ENCODE measurements at regions not wholly inside any gene's neighbourhood (a gene's known extent, or its start where the extent isn't known, plus 50 kb on each side); places are given as distances from the start of the nearest gene placed in this dataset.

DNA sequence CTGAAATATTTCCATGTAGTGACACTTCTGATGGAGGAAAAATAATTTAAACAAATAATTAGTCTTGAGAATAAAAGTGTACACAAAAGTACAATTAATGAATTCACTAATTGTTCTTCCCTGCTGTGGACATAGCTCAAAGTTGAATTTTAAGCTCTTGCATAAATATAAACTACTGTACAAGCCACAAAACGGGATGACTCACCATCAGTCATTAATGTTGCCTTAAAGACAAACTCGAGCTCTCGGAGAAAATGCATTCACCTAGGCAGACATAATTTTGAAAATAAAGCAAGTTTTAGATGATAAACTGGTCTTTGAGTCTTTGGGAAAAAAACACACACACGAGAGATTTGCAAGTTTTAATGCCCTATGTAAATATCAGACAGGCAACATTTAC lies 436.4 kb downstream of the ZNF521 start:
- no peak for TF ChIP-seq FOXA2 (IDR thresholded peaks at IDR 0.05)
- TF ChIP-seq, protein P1, sequence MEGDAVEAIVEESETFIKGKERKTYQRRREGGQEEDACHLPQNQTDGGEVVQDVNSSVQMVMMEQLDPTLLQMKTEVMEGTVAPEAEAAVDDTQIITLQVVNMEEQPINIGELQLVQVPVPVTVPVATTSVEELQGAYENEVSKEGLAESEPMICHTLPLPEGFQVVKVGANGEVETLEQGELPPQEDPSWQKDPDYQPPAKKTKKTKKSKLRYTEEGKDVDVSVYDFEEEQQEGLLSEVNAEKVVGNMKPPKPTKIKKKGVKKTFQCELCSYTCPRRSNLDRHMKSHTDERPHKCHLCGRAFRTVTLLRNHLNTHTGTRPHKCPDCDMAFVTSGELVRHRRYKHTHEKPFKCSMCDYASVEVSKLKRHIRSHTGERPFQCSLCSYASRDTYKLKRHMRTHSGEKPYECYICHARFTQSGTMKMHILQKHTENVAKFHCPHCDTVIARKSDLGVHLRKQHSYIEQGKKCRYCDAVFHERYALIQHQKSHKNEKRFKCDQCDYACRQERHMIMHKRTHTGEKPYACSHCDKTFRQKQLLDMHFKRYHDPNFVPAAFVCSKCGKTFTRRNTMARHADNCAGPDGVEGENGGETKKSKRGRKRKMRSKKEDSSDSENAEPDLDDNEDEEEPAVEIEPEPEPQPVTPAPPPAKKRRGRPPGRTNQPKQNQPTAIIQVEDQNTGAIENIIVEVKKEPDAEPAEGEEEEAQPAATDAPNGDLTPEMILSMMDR (IDR thresholded peaks at IDR 0.05; ENCODE audit: low read depth, low read length, missing input control) = no peak
- Histone ChIP-seq H3K27ac (ENCODE audit: low read depth in 1 of 2, low read length in 2 of 2) (no peak overlapping the region), H3K9ac (ENCODE audit: low read depth in 1 of 2, low read length in 2 of 2) (no peak overlapping the region), H3K27me3 (ENCODE audit: control insufficient read depth in 4 of 4, insufficient read depth in 4 of 4, low read length in 3 of 4) (peaks cover 0 to 4% (median 2%) of the 10 kb centered on the region in 4 donors), H3K9me3 (ENCODE audit: control insufficient read depth in 4 of 4, low read length in 3 of 4) (no peaks in the 10 kb centered on the region), H3K4me3 (ENCODE audit: low read depth in 1 of 3, low read length in 3 of 3) (no peak overlapping the region), H3K4me1 (ENCODE audit: control insufficient read depth in 4 of 4, insufficient read depth in 4 of 4, low read length in 3 of 4) (no peaks in the 10 kb centered on the region), H3K36me3 (ENCODE audit: control insufficient read depth in 4 of 4, insufficient read depth in 3 of 4, low read depth in 1 of 4, low read length in 3 of 4) (no peaks in the 10 kb centered on the region)
- DNase-seq (ENCODE audit: low spot score) = no peak
- WGBS = 67% methylated on average over 4 of the region's 4 CpGs

DNA sequence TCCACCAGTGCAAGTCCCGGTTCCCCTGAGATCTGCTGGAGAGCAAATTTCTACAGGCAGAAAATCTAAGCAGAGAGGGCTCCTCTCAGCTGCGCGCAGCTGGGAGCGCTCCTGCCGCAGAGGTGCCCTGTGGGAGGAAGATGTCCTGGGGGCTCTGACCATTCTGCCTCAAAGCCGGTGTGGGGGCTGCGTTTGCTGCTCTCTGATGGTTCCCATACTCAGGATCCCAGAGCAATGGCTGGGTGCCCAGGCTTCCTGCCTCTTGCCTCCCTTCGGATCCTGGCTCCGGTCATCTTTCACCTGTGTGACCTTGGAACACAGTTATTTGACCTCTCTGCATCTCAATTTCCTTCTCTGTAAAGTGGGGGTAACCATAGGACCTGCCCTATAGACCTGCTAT lies 434.2 kb downstream of the ZNF521 start:
- Histone ChIP-seq H3K27ac (ENCODE audit: low read depth in 1 of 2, low read length in 2 of 2) (no peak overlapping the region), H3K36me3 (ENCODE audit: control insufficient read depth in 4 of 4, insufficient read depth in 3 of 4, low read depth in 1 of 4, low read length in 3 of 4) (no peaks in the 10 kb centered on the region), H3K9me3 (ENCODE audit: control insufficient read depth in 4 of 4, low read length in 3 of 4) (no peaks in the 10 kb centered on the region), H3K4me3 (ENCODE audit: low read depth in 1 of 3, low read length in 3 of 3) (no peak overlapping the region), H3K27me3 (ENCODE audit: control insufficient read depth in 4 of 4, insufficient read depth in 4 of 4, low read length in 3 of 4) (peaks cover 0 to 7% (median 2%) of the 10 kb centered on the region in 4 donors), H3K9ac (ENCODE audit: low read depth in 1 of 2, low read length in 2 of 2) (no peak overlapping the region), H3K4me1 (ENCODE audit: control insufficient read depth in 4 of 4, insufficient read depth in 4 of 4, low read length in 3 of 4) (no peaks in the 10 kb centered on the region)
- TF ChIP-seq, protein P2, sequence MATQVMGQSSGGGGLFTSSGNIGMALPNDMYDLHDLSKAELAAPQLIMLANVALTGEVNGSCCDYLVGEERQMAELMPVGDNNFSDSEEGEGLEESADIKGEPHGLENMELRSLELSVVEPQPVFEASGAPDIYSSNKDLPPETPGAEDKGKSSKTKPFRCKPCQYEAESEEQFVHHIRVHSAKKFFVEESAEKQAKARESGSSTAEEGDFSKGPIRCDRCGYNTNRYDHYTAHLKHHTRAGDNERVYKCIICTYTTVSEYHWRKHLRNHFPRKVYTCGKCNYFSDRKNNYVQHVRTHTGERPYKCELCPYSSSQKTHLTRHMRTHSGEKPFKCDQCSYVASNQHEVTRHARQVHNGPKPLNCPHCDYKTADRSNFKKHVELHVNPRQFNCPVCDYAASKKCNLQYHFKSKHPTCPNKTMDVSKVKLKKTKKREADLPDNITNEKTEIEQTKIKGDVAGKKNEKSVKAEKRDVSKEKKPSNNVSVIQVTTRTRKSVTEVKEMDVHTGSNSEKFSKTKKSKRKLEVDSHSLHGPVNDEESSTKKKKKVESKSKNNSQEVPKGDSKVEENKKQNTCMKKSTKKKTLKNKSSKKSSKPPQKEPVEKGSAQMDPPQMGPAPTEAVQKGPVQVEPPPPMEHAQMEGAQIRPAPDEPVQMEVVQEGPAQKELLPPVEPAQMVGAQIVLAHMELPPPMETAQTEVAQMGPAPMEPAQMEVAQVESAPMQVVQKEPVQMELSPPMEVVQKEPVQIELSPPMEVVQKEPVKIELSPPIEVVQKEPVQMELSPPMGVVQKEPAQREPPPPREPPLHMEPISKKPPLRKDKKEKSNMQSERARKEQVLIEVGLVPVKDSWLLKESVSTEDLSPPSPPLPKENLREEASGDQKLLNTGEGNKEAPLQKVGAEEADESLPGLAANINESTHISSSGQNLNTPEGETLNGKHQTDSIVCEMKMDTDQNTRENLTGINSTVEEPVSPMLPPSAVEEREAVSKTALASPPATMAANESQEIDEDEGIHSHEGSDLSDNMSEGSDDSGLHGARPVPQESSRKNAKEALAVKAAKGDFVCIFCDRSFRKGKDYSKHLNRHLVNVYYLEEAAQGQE (IDR thresholded peaks at IDR 0.05) = no peak
- TF ChIP-seq RAD21 (IDR thresholded peaks at IDR 0.05) = no peak
- TF ChIP-seq NR2F2 (IDR thresholded peaks at IDR 0.05) = no peak
- no peak for TF ChIP-seq RXRA (IDR thresholded peaks at IDR 0.05)
- TF ChIP-seq HNF4A (conservative IDR thresholded peaks at IDR 0.05) = no peak
- TF ChIP-seq, protein P1 (IDR thresholded peaks at IDR 0.05; ENCODE audit: low read depth, low read length, missing input control) = no peak
- TF ChIP-seq GABPA (IDR thresholded peaks at IDR 0.05 in 1 of 2, conservative IDR thresholded peaks at IDR 0.05 in 1 of 2) = no peak
- no peak for TF ChIP-seq EGR1 (IDR thresholded peaks at IDR 0.05; ENCODE audit: low read depth in 2 of 2)
- no peak for TF ChIP-seq SP1 (IDR thresholded peaks at IDR 0.05)
- no peak for TF ChIP-seq FOXA1 (IDR thresholded peaks at IDR 0.05)
- no peak for TF ChIP-seq HNF4G (IDR thresholded peaks at IDR 0.05)
- DNase-seq (ENCODE audit: low spot score) = no peak
- whole genome bisulfite sequencing = 76% methylated on average over 9 of the region's 9 CpGs

Measured in liver (tissue), 8 donors.